Aorta (tissue), 5 donors: ENCODE measurements at regions not wholly inside any gene's neighbourhood (a gene's known extent, or its start where the extent isn't known, plus 50 kb on each side); places are given as distances from the start of the nearest gene placed in this dataset.

Experiments
- ATAC-seq: fragments of 200-7000 bp; cut with Tn5 transposase; one replicate; pipeline ENCODE4 v1.9.1; 2022; ENCODE audit warnings: moderate library complexity; ENCODE audit not compliant: low FRiP score
- DNase-seq, 2 donors: peaks; one replicate each; pipeline ENCODE4 v3.0.0-alpha.2; 2020
- H3K27ac ChIP-seq, 2 donors: one replicate each; pipeline ENCODE4 v1.5.1; 2013; ENCODE audit warnings: low read length in 2 of 2, mild to moderate bottlenecking in 2 of 2, moderate library complexity in 2 of 2, control low read depth in 1 of 2, inconsistent platforms in 1 of 2, low read depth in 1 of 2
- H3K27me3 ChIP-seq, 2 donors: one replicate each; pipeline ENCODE4 v1.6.1; 2013; ENCODE audit warnings: control low read depth in 1 of 2, low read length in 1 of 2, mild to moderate bottlenecking in 1 of 2, moderate library complexity in 1 of 2; ENCODE audit not compliant: insufficient read depth in 2 of 2, control insufficient read depth in 1 of 2
- H3K36me3 ChIP-seq, 2 donors: one replicate each; pipeline ENCODE4 v1.6.1; 2013; ENCODE audit warnings: control low read depth in 1 of 2, low read length in 1 of 2, mild to moderate bottlenecking in 1 of 2; ENCODE audit not compliant: insufficient read depth in 2 of 2, control insufficient read depth in 1 of 2
- H3K4me1 ChIP-seq, 2 donors: one replicate each; pipeline ENCODE4 v1.6.1; 2013; ENCODE audit warnings: low read length in 2 of 2, control low read depth in 1 of 2, mild to moderate bottlenecking in 1 of 2, moderate library complexity in 1 of 2; ENCODE audit not compliant: insufficient read depth in 2 of 2, control insufficient read depth in 1 of 2
- H3K4me3 ChIP-seq, 2 donors: one replicate each; pipeline ENCODE4 v1.5.1; 2013; ENCODE audit warnings: low read length in 2 of 2, control low read depth in 1 of 2, mild to moderate bottlenecking in 1 of 2
- H3K9me3 ChIP-seq: one replicate; pipeline ENCODE4 v1.6.1; 2013; ENCODE audit warnings: mild to moderate bottlenecking, low read length; ENCODE audit not compliant: control insufficient read depth
- WGBS, 2 donors: extraction: QIAGEN DNeasy Blood & Tissue Kit; methylation state at CpG; one replicate each; pipeline ENCODE4 v1.1.7; 2013; 5-methylcytosine and 5-hydroxymethylcytosine counted together
- intact Hi-C, 2 donors: fragments of 100-400 bp; cut with DNase I; formaldehyde crosslinking; loops; one replicate each; pipeline versions ENCODE4 v1.14.2 to v1.15.0; 2022
- donor health status: healthy with polysubstance abuse.
- donor health status: Bipolar disorder and iron deficiency.
- donor health status: DM: no; HTN: no; CAD: no.
- donor health status: DM: no; HTN: no; CAD: no.
- donor health status: DM: yes; HTN: yes; CAD: no.

DNA sequence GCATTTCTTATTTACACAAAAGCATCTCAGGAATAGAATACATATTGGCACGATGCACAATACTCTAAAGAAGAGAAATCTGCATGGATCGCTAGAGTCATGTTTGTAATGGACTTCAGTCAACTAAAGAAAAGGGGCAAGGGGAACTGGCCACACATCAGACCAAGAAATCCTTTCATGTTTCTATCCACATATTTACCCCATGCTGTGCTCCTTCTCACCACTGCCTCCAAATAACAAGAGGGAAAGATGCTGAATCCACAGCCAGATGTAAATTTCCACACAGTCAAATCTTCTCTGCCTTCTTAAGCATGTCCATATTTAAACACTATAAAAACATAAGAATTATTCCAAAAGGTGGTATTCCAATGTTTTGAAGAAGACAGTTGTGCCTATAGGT, 67.6 kb downstream of the COX18 start:
- no peak overlapping the region for H3K27ac ChIP-seq
- no peaks in the 10 kb centered on the region for H3K27me3 ChIP-seq
- no peak for DNase-seq
- intact Hi-C loops: no loop called here
- no peaks in the 10 kb centered on the region for H3K36me3 ChIP-seq
- ATAC-seq: no peak
- no peaks in the 10 kb centered on the region for H3K9me3 ChIP-seq
- no peak overlapping the region for H3K4me3 ChIP-seq
- WGBS, 2 donors: 86 to 92% methylated on average over 2 of the region's 2 CpGs
- H3K4me1 ChIP-seq: no peaks in the 10 kb centered on the region

DNA sequence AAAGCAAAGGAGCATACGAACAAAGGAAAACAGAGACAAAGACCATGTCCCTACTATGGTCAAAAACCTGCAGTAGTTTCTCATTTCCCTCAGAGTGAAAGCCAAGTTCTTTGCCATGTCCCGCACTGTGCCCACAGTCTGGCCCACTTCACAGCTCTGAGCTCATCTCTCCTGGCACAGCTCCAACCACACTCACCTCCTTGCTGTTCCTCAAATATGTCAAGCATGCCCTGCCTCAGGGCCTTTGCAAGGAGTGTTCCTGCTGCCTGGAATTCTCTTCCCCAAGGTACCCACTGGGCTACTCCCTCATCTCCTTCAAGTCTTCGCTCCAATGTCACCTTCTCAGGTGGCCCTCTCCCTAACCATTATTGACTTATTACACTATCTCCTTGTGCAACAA, 72.1 kb downstream of the COX18 start:
- 56 to 58% methylated on average over 3 of the region's 3 CpGs for WGBS, 2 donors
- intact Hi-C loops: no loop called here
- no peak for DNase-seq
- H3K4me3 ChIP-seq: no peak overlapping the region
- H3K36me3 ChIP-seq: no peaks in the 10 kb centered on the region
- no peak overlapping the region for H3K27ac ChIP-seq
- no peaks in the 10 kb centered on the region for H3K9me3 ChIP-seq
- no peaks in the 10 kb centered on the region for H3K27me3 ChIP-seq
- ATAC-seq: no peak
- H3K4me1 ChIP-seq: peaks cover 0 to 2% of the 10 kb centered on the region in 2 donors

DNA sequence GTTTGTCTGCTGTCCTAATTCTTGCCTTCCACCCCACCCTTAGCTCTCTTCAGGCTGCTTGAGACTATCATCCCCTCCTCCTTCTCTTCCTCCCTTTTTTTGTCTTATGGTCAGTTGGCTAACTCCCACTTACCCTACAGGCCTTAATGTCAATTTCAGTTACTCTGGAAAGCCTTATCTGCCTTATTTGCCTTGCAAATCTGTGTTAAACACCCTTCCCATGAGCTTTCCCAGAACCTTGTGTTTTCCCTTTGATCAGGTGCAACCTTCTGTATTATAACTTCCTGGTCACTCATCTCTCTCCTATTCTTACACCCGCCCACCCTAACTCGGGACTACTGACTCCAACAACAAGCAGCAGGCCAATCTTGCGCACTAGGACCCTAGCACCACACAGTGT, 74.8 kb downstream of the COX18 start:
- ATAC-seq: no peak

DNA sequence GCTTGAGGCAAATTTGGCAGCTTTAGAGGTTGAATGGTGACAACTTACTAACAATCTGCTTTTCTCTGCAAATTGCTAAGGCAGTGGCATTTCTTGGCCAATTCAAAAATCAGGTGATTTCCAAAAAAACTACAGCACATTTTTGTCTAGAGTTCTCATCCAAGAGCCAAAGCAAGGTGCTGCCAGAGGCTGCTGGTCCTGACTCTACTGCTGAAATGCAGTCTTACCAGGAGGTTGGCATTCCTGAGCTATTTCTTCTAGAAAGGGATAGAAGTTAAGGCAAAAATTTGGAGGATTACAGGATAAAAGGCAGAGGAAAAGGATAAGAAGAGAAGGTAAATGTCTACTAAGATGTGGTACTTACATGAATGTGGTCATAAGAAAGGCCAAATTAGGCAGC, 75.6 kb downstream of the COX18 start:
- intact Hi-C loops: no loop called here
- no peak for DNase-seq
- no peaks in the 10 kb centered on the region for H3K27me3 ChIP-seq
- no peaks in the 10 kb centered on the region for H3K36me3 ChIP-seq
- no peak overlapping the region for H3K27ac ChIP-seq
- H3K9me3 ChIP-seq: no peaks in the 10 kb centered on the region
- ATAC-seq: no peak
- no peak overlapping the region for H3K4me3 ChIP-seq
- H3K4me1 ChIP-seq: peaks cover 0 to 5% of the 10 kb centered on the region in 2 donors

More for the DNA sequence above, 74.8 kb downstream of the COX18 start:
- DNase-seq: no peak
- no peaks in the 10 kb centered on the region for H3K36me3 ChIP-seq
- no peaks in the 10 kb centered on the region for H3K27me3 ChIP-seq
- no peaks in the 10 kb centered on the region for H3K9me3 ChIP-seq
- no peak overlapping the region for H3K27ac ChIP-seq
- peaks cover 0 to 5% of the 10 kb centered on the region in 2 donors for H3K4me1 ChIP-seq
- intact Hi-C loops: no loop called here
- H3K4me3 ChIP-seq: no peak overlapping the region
- WGBS, 2 donors: 94 to 96% methylated on average over 3 of the region's 3 CpGs

DNA sequence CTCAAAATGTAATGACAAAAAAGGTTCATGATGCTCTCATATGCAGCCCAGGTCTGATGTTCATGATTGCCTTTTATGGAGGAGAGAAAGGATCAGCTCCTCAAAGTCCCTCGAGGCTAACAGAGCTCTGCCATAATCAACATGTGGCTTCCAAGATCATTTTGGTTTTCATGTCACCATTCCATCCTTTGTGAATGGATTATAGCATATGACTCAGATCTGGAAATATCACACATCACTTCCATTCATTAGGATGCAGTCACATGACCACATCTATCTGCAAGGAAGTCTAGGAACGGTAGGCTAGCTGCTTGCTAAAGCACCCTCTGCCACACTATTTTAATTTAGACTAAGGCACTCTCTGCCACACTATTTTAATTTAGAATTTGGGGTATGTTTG, 77.6 kb downstream of the COX18 start:
- Histone ChIP-seq H3K27ac (no peak overlapping the region), H3K4me1 (peaks cover 0 to 5% of the 10 kb centered on the region in 2 donors), H3K9me3 (no peaks in the 10 kb centered on the region), H3K36me3 (no peaks in the 10 kb centered on the region), H3K4me3 (no peak overlapping the region), H3K27me3 (no peaks in the 10 kb centered on the region)
- 2 to 7% methylated on average over 2 of the region's 2 CpGs for WGBS, 2 donors
- ATAC-seq (no peak), DNase-seq (no peak)
- intact Hi-C loops: no loop called here

DNA sequence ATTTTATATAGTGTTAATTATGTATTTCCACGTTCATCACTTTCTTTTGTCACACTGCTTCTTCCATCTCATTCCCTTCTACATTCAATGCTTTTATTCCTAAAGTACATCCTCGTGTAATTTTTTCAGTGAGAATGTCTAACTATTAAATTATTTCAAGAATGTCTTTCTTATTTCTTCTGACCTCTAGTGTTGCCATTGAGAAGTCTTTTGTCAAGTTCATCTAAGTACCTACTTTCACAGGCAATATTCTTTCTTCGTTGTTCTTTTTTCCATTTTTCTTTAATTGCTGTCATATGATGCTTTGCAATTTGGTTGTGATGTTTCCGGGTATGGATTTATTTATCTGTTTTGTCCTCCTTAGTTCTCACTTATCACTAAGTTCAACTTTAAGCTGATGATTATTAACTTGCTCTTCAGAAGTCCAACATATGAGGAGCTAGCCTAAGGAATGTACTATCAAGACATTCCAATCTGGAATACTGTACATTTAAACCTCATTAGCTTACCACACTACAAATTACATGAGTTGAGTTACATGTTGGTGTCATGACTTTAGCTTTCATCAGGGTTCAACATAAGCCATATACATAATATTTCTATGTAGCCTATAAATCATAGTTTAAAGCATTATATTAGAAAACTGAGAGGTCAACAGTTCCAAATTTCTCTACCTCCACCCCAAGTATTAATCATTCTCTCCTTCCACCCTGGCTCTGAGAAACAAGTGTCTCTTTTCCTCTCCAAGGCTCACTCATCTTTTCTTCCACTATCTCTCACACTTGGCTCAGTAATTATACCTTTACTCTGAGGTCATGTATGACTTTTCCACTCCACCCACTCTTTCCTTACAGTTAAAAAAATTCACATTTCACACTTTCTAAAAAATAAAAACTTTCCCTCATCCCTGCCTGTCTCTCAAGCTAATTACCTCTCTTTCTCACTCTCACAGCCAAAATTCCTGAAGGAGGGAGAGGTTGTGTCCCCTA, 81.5 kb downstream of the COX18 start:
- Histone ChIP-seq H3K9me3 (no peaks in the 10 kb centered on the region), H3K4me1 (peaks cover 0 to 3% of the 10 kb centered on the region in 2 donors), H3K36me3 (no peaks in the 10 kb centered on the region), H3K27me3 (no peaks in the 10 kb centered on the region), H3K27ac (no peak overlapping the region), H3K4me3 (no peak overlapping the region)
- ATAC-seq: no peak
- WGBS, 2 donors: 63 to 65% methylated on average over 4 of the region's 4 CpGs
- intact Hi-C loops: no loop called here
- no peak for DNase-seq

DNA sequence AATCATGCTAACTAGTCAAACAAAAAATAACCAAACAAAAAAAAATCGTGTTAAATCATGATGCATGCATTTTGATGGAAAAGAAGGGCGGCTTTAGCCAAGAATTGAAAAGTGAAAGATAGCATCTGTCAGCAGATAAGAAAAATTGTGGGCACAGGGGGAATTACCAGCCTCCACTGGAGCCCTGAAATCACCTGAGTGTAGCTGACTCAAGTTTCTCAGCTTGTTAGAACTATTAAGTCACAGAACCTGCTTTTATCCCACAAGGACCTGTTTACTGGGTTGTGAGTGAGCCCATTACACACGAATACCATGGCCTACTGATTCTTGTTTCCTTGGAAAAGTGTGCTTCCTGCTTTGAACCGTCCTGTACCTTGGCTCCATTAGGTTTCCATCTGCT, 85.2 kb downstream of the COX18 start:
- Histone ChIP-seq H3K9me3 (no peaks in the 10 kb centered on the region), H3K27me3 (no peaks in the 10 kb centered on the region), H3K36me3 (no peaks in the 10 kb centered on the region), H3K4me1 (no peaks in the 10 kb centered on the region), H3K27ac (no peak overlapping the region), H3K4me3 (no peak overlapping the region)
- ATAC-seq: no peak
- intact Hi-C loops: no loop called here
- WGBS, 2 donors: 74 to 82% methylated on average over 4 of the region's 4 CpGs
- DNase-seq: no peak

DNA sequence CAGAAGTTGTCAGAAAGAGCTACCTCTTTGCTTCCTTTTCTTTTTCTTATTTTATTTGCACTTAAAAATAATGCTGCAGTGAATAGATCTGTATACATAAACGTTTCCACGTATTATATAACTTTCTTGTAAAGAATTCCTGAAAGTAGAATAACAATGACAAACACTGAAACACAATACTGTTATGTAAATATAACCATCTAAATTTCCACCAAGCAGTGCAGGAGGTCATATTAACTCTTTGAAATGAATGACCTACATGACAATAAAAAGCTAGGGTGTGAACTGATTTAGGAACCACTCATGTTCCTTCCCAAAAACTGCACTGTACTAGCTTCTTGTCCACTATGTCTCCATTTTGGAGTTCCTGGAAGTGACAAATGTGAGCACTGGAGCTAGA, 85.8 kb downstream of the COX18 start:
- 50 to 54% methylated on average over 2 of the region's 2 CpGs for WGBS, 2 donors
- intact Hi-C loops: no loop called here
- H3K27ac ChIP-seq: no peak overlapping the region

DNA sequence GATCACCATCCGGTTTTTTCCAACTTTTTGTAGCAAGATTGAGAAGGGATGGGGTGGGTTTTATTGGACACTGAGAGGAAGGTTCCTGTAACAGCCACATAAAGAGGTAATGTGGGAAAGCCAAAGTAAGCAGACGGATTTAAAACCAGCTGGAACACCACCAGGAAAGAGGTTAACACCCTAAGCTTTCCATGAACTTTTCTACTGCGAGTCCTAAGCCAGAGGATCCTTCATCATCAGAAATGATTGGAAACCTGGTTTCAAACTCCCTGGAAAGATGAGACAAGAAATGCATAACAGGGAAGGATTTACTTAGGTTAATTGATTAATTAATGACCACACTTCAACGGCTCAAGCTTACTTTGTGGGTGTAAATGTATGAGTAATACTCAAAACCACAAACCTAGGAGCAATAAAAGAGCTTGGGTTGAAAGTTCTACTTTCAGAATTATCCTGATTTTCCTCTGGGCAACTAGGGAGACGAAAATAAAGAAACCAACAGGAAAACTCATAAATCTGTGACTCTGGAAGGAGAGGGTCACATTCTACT, 91.5 kb downstream of the COX18 start:
- intact Hi-C loops: loop anchor here (5.0 to 10.0 kb wide), 2 partner anchors 91 to 163 kb away; no protein-coding TSS in a partner anchor
- no peak for ATAC-seq
- Histone ChIP-seq H3K4me3 (no peak overlapping the region), H3K27me3 (no peaks in the 10 kb centered on the region), H3K36me3 (no peaks in the 10 kb centered on the region), H3K4me1 (peaks cover 6 to 8% of the 10 kb centered on the region in 2 donors), H3K9me3 (no peaks in the 10 kb centered on the region), H3K27ac (no peak overlapping the region)
- WGBS, 2 donors: 39 to 44% methylated on average over 5 of the region's 5 CpGs
- no peak for DNase-seq

More for the DNA sequence above, 85.8 kb downstream of the COX18 start:
- ATAC-seq (no peak), DNase-seq (no peak)
- H3K9me3 ChIP-seq: no peaks in the 10 kb centered on the region
- no peak overlapping the region for H3K4me3 ChIP-seq
- no peaks in the 10 kb centered on the region for H3K4me1 ChIP-seq
- no peaks in the 10 kb centered on the region for H3K27me3 ChIP-seq
- no peaks in the 10 kb centered on the region for H3K36me3 ChIP-seq
